Keratinocyte (primary cell): ENCODE measurements at regions not wholly inside any gene's neighbourhood (a gene's known extent, or its start where the extent isn't known, plus 50 kb on each side); places are given as distances from the start of the nearest gene placed in this dataset.

Experiments
- DNase-seq: peaks from one replicate; pipeline ENCODE4 v3.0.0-alpha.2; 2011; ENCODE audit warnings: low read depth, missing footprints, low spot score
- FAIRE-seq: peaks from 2 replicates; lab custom pipeline; 2011; peaks lifted over from hg19 to GRCh38; lab: Jason Lieb, UNC
- H2AFZ ChIP-seq: 2 replicates; pipeline ENCODE4 v1.6.0; 2012; ENCODE audit warnings: low read length, control low read depth, inconsistent platforms; ENCODE audit not compliant: control insufficient read depth
- H3K27ac ChIP-seq: 2 replicates; pipeline ENCODE4 v1.5.1; 2011; ENCODE audit warnings: low read length; ENCODE audit not compliant: control insufficient read depth, insufficient read depth
- H3K27me3 ChIP-seq: 3 replicates; pipeline ENCODE4 v1.6.0; 2011; ENCODE audit warnings: low read length; ENCODE audit not compliant: control insufficient read depth, insufficient read depth; ENCODE audit errors: extremely low read depth
- H3K36me3 ChIP-seq, 2 experiments: 2 replicates in 1 of 2; 3 replicates in 1 of 2; pipeline ENCODE4 v1.5.1; 2011; ENCODE audit warnings: low read length in 2 of 2, mild to moderate bottlenecking in 1 of 2; ENCODE audit not compliant: control insufficient read depth in 2 of 2, insufficient read depth in 2 of 2; ENCODE audit errors: extremely low read depth in 1 of 2
- H3K4me1 ChIP-seq: 3 replicates; pipeline ENCODE4 v1.5.1; 2011; ENCODE audit warnings: low read length; ENCODE audit not compliant: control insufficient read depth, insufficient read depth; ENCODE audit errors: extremely low read depth
- H3K4me2 ChIP-seq: 3 replicates; pipeline ENCODE4 v1.6.0; 2011; ENCODE audit warnings: low read depth, low read length; ENCODE audit not compliant: control insufficient read depth, insufficient read depth; ENCODE audit errors: extremely low read depth
- H3K4me3 ChIP-seq, 3 experiments: fragments of 200-600 bp in 1 of 3; sonication (generic) in 1 of 3; 2 replicates in 2 of 3; 3 replicates in 1 of 3; pipeline ENCODE4 v1.5.1; 2011 to 2016; ENCODE audit warnings: low read length in 3 of 3, mild to moderate bottlenecking in 3 of 3, control low read depth in 2 of 3, inconsistent platforms in 1 of 3, low read depth in 1 of 3, mixed read lengths in 1 of 3, mixed run types in 1 of 3, moderate library complexity in 1 of 3; ENCODE audit not compliant: control insufficient read depth in 2 of 3, insufficient read depth in 2 of 3; ENCODE audit errors: extremely low read depth in 1 of 3
- H3K79me2 ChIP-seq: 2 replicates; pipeline ENCODE4 v1.6.0; 2012; ENCODE audit warnings: low read length; ENCODE audit not compliant: control insufficient read depth, insufficient read depth
- H3K9ac ChIP-seq: 3 replicates; pipeline ENCODE4 v1.6.0; 2011; ENCODE audit warnings: low read length; ENCODE audit not compliant: control insufficient read depth, insufficient read depth; ENCODE audit errors: extremely low read depth
- H3K9me1 ChIP-seq: 3 replicates; pipeline ENCODE4 v1.6.0; 2011; ENCODE audit warnings: low read length; ENCODE audit not compliant: control insufficient read depth, insufficient read depth; ENCODE audit errors: extremely low read depth
- H3K9me3 ChIP-seq: 2 replicates; pipeline ENCODE4 v1.5.1; 2012; ENCODE audit warnings: low read depth, low read length; ENCODE audit not compliant: control insufficient read depth
- H4K20me1 ChIP-seq: 3 replicates; pipeline ENCODE4 v1.6.0; 2011; ENCODE audit warnings: low read length; ENCODE audit not compliant: control insufficient read depth, insufficient read depth; ENCODE audit errors: extremely low read depth
- CTCF ChIP-seq, 3 experiments: IDR thresholded peaks in 1 of 3; conservative IDR thresholded peaks in 1 of 3; optimal IDR thresholded peaks in 1 of 3; 2 replicates in 2 of 3; 3 replicates in 1 of 3; pipeline versions ENCODE3 to v1.5.1; 2011; ENCODE audit warnings: low read length in 3 of 3, mild to moderate bottlenecking in 3 of 3, moderate library complexity in 2 of 3, control low read depth in 1 of 3, inconsistent platforms in 1 of 3; ENCODE audit not compliant: insufficient read depth in 2 of 3; ENCODE audit errors: extremely low read depth in 1 of 3
- EZH2 ChIP-seq: IDR thresholded peaks from one replicate; pipeline ENCODE4 v1.6.1; 2012; ENCODE audit warnings: inconsistent platforms, mild to moderate bottlenecking, low read length, moderate library complexity
- dilution Hi-C: fragments of 300-500 bp; cut with MboI; formaldehyde crosslinking; loops from one replicate; pipeline ENCODE4 v1.7.0; 2020; ENCODE audit warnings: low sequenced_read_pairs; ENCODE audit not compliant: extremely low pct_ligation_motif_present

DNA sequence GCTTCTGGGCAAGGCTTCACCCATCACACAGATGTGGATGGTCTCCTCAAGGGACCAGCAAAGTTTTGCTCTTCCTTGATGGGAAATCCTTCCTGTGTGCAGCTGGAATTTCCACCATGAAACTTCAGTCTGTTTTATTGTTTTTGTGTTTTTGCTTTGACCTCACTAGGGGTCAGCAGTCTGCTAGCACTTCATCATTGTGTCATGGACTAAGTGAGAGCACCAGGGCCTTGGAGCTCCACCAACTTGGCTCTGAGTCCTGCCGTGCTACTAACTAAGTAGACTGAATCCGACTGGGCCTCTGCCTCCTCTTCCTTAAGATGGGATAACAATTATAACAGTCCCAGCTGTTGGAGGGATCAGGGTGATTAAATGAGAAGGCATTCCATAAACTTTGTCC is 305.8 kb upstream of the NCAM1 start:
- dilution Hi-C loops, result no loop called here
- no peaks in the 10 kb centered on the region for H3K9me1 ChIP-seq
- peaks cover 9% of the 10 kb centered on the region for H3K4me1 ChIP-seq
- no peaks in the 10 kb centered on the region for H3K27me3 ChIP-seq
- H2AFZ ChIP-seq, result no peak overlapping the region
- no peak overlapping the region for H3K4me3 ChIP-seq
- TF ChIP-seq CTCF (optimal IDR thresholded peaks at IDR 0.05 in 1 of 3, IDR thresholded peaks at IDR 0.05 in 1 of 3, conservative IDR thresholded peaks at IDR 0.05 in 1 of 3; ENCODE audit: extremely low read depth in 1 of 3, insufficient read depth in 2 of 3, low read length in 3 of 3), result no peak
- TF ChIP-seq EZH2, result no peak
- H3K27ac ChIP-seq, result no peak overlapping the region
- DNase-seq (no peak), FAIRE-seq (no peak)
- no peak overlapping the region for H3K4me2 ChIP-seq
- H3K9me3 ChIP-seq, result no peaks in the 10 kb centered on the region
- H3K9ac ChIP-seq, result no peak overlapping the region
- no peaks in the 10 kb centered on the region for H3K79me2 ChIP-seq
- no peaks in the 10 kb centered on the region for H4K20me1 ChIP-seq
- no peaks in the 10 kb centered on the region for H3K36me3 ChIP-seq

DNA sequence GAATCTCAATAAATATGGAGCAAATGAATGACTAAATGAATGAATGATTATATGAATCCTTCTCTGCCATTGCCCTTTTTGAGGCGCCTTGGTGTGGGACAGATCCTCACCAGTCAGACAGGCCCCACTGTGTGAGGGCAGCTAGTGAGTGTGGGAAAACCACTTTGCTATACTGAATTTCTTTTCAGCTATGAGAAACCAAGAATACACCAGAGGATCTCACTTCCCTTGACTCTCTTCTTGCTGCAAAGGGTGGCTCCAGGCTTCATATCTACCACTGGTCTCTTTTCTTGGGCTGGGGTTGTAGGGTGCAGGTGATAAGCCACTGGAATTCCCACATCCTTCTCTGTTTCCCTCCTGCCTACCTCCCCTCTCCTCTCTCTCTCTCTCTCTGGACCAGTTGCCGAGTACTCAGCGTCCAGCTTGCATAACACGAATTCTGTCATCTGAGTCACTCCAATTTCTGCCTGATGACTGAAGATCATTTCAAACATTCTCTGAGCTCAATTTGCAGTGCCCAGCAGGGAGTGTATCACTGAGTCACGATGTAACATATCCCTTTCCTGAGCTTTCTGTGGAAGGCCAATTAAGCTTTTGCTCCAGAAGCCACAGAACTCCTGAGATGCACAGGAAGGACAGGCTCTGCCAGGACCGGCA is 304.3 kb upstream of the NCAM1 start:
- DNase-seq, result no peak

More for the DNA sequence above, 304.3 kb upstream of the NCAM1 start:
- H3K36me3 ChIP-seq, result no peaks in the 10 kb centered on the region
- peaks cover 9% of the 10 kb centered on the region for H3K4me1 ChIP-seq
- no peaks in the 10 kb centered on the region for H3K79me2 ChIP-seq
- H3K4me3 ChIP-seq, result no peak overlapping the region
- TF ChIP-seq EZH2, result no peak
- TF ChIP-seq CTCF (optimal IDR thresholded peaks at IDR 0.05 in 1 of 3, IDR thresholded peaks at IDR 0.05 in 1 of 3, conservative IDR thresholded peaks at IDR 0.05 in 1 of 3; ENCODE audit: extremely low read depth in 1 of 3, insufficient read depth in 2 of 3, low read length in 3 of 3), result no peak
- no peaks in the 10 kb centered on the region for H4K20me1 ChIP-seq
- no peak overlapping the region for H3K9ac ChIP-seq
- no peak overlapping the region for H3K4me2 ChIP-seq
- H2AFZ ChIP-seq, result no peak overlapping the region
- H3K9me3 ChIP-seq, result no peaks in the 10 kb centered on the region
- no peaks in the 10 kb centered on the region for H3K9me1 ChIP-seq
- H3K27ac ChIP-seq, result no peak overlapping the region
- dilution Hi-C loops, result no loop called here
- no peaks in the 10 kb centered on the region for H3K27me3 ChIP-seq
- no peak for FAIRE-seq
